ENCODE measurements at regions not wholly inside any gene's neighbourhood (a gene's known extent, or its start where the extent isn't known, plus 50 kb on each side); places are given as distances from the start of the nearest gene placed in this dataset.

- Histone ChIP-seq H4K20me1 (ENCODE audit: insufficient read depth, low read length) (no peaks in the 10 kb centered on the region), H3K36me3 (ENCODE audit: insufficient read depth, low read length) (no peaks in the 10 kb centered on the region), H3K4me1 (ENCODE audit: insufficient read depth, low read length) (no peaks in the 10 kb centered on the region), H3K27me3 (ENCODE audit: insufficient read depth, low read length) (no peaks in the 10 kb centered on the region), H3K27ac (ENCODE audit: low read depth, low read length) (no peak overlapping the region), H2AFZ (ENCODE audit: low read length) (no peak overlapping the region), H3K9me3 (ENCODE audit: low read depth, low read length) (peaks cover 2% of the 10 kb centered on the region), H3K4me3 (ENCODE audit: insufficient read depth, low read length) (no peak overlapping the region), H3K79me2 (ENCODE audit: insufficient read depth, low read length) (no peaks in the 10 kb centered on the region), H3K4me2 (ENCODE audit: insufficient read depth, low read length) (no peak overlapping the region)
- no peak for TF ChIP-seq CTCF (IDR thresholded peaks at IDR 0.05; ENCODE audit: extremely low read depth, low read depth, low read length)
- DNase-seq (ENCODE audit: insufficient read length, low spot score, missing footprints), result no peak
These were observed 215.3 kb upstream of the THRB start for GRCh38 chr3:24709956-24710355.

GRCh38 chr3:24713516-24713915 lies 218.9 kb upstream of the THRB start:
- no peaks in the 10 kb centered on the region for H3K79me2 ChIP-seq (ENCODE audit: insufficient read depth, low read length)
- no peak overlapping the region for H3K4me2 ChIP-seq (ENCODE audit: insufficient read depth, low read length)
- no peaks in the 10 kb centered on the region for H4K20me1 ChIP-seq (ENCODE audit: insufficient read depth, low read length)
- no peak overlapping the region for H3K27ac ChIP-seq (ENCODE audit: low read depth, low read length)
- no peak for DNase-seq (ENCODE audit: insufficient read length, low spot score, missing footprints)
- H3K27me3 ChIP-seq (ENCODE audit: insufficient read depth, low read length), result no peaks in the 10 kb centered on the region
- no peaks in the 10 kb centered on the region for H3K9me3 ChIP-seq (ENCODE audit: low read depth, low read length)
- TF ChIP-seq CTCF (IDR thresholded peaks at IDR 0.05; ENCODE audit: extremely low read depth, low read depth, low read length), result no peak
- H3K36me3 ChIP-seq (ENCODE audit: insufficient read depth, low read length), result no peaks in the 10 kb centered on the region
- no peak overlapping the region for H2AFZ ChIP-seq (ENCODE audit: low read length)
- no peak overlapping the region for H3K4me3 ChIP-seq (ENCODE audit: insufficient read depth, low read length)
- no peaks in the 10 kb centered on the region for H3K4me1 ChIP-seq (ENCODE audit: insufficient read depth, low read length)

GRCh38 chr3:24714436-24714835 lies 219.8 kb upstream of the THRB start:
- TF ChIP-seq CTCF (IDR thresholded peaks at IDR 0.05; ENCODE audit: extremely low read depth, low read depth, low read length), result no peak
- Histone ChIP-seq H3K4me1 (ENCODE audit: insufficient read depth, low read length) (no peaks in the 10 kb centered on the region), H3K27me3 (ENCODE audit: insufficient read depth, low read length) (no peaks in the 10 kb centered on the region), H3K27ac (ENCODE audit: low read depth, low read length) (no peak overlapping the region), H3K4me2 (ENCODE audit: insufficient read depth, low read length) (no peak overlapping the region), H3K4me3 (ENCODE audit: insufficient read depth, low read length) (no peak overlapping the region), H2AFZ (ENCODE audit: low read length) (no peak overlapping the region), H3K36me3 (ENCODE audit: insufficient read depth, low read length) (no peaks in the 10 kb centered on the region), H3K79me2 (ENCODE audit: insufficient read depth, low read length) (no peaks in the 10 kb centered on the region), H3K9me3 (ENCODE audit: low read depth, low read length) (no peaks in the 10 kb centered on the region), H4K20me1 (ENCODE audit: insufficient read depth, low read length) (no peaks in the 10 kb centered on the region)
- DNase-seq (ENCODE audit: insufficient read length, low spot score, missing footprints), result no peak

- Histone ChIP-seq H3K4me3 (ENCODE audit: insufficient read depth, low read length) (no peak overlapping the region), H3K79me2 (ENCODE audit: insufficient read depth, low read length) (no peaks in the 10 kb centered on the region), H3K4me1 (ENCODE audit: insufficient read depth, low read length) (no peaks in the 10 kb centered on the region), H2AFZ (ENCODE audit: low read length) (no peak overlapping the region), H3K36me3 (ENCODE audit: insufficient read depth, low read length) (no peaks in the 10 kb centered on the region), H3K27ac (ENCODE audit: low read depth, low read length) (no peak overlapping the region), H3K27me3 (ENCODE audit: insufficient read depth, low read length) (no peaks in the 10 kb centered on the region), H3K4me2 (ENCODE audit: insufficient read depth, low read length) (no peak overlapping the region), H4K20me1 (ENCODE audit: insufficient read depth, low read length) (no peaks in the 10 kb centered on the region), H3K9me3 (ENCODE audit: low read depth, low read length) (no peaks in the 10 kb centered on the region)
- TF ChIP-seq CTCF (IDR thresholded peaks at IDR 0.05; ENCODE audit: extremely low read depth, low read depth, low read length), result no peak
- DNase-seq (ENCODE audit: insufficient read length, low spot score, missing footprints), result no peak
These were observed 220.6 kb upstream of the THRB start for GRCh38 chr3:24715171-24715792.
